GM12878 (cell line): ENCODE measurements at regions not wholly inside any gene's neighbourhood (a gene's known extent, or its start where the extent isn't known, plus 50 kb on each side); places are given as distances from the start of the nearest gene placed in this dataset.

Experiments used
- ATAC-seq: fragments of 200-7000 bp; cut with Tn5 transposase; 3 replicates; pipeline ENCODE4 v1.9.1; 2020; ENCODE audit warnings: mild to moderate bottlenecking, moderate library complexity
- BruUV-seq: library from RNA; stranded (reverse); fragments of 400-500 nt; replicated peaks from 2 replicates; lab custom pipeline; 2021; lab: Mats Ljungman, UMichigan
- CTCF ChIA-PET: fragments of 300-600 bp; sonication (Branson Sonifier 250); formaldehyde crosslinking; extraction: SDS; loops from one replicate; lab custom pipeline; 2021; ENCODE audit warnings: inconsistent platforms; lab: Yijun Ruan, JAX
- POLR2A ChIA-PET: fragments of 350-600 bp; formaldehyde crosslinking; extraction: SDS; loops from one replicate; lab custom pipeline; 2021; ENCODE audit warnings: inconsistent platforms; lab: Charles Lee
- RAD21 ChIA-PET: fragments of 300-600 bp; sonication (Branson Sonifier 250); formaldehyde crosslinking; loops from one replicate; lab custom pipeline; 2023; ENCODE audit warnings: antibody characterized with exemption; ENCODE audit not compliant: unreplicated experiment; lab: Charles Lee
- SMC1A ChIA-PET: fragments of 300-600 bp; sonication (Branson Sonifier 250); formaldehyde crosslinking; loops from one replicate; lab custom pipeline; 2023; ENCODE audit not compliant: unreplicated experiment, uncharacterized antibody; lab: Charles Lee
- DNase-seq: peaks from one replicate; pipeline ENCODE4 v3.0.0-alpha.2; 2011; ENCODE audit warnings: low read depth, low spot score
- FAIRE-seq: peaks from 3 replicates; lab custom pipeline; 2011; peaks lifted over from hg19 to GRCh38; lab: Jason Lieb, UNC
- H2AFZ ChIP-seq: 2 replicates; pipeline ENCODE4 v1.6.0; 2011; ENCODE audit warnings: low read depth, low read length, control low read depth; ENCODE audit not compliant: control insufficient read depth
- H3K27ac ChIP-seq: 2 replicates; pipeline ENCODE4 v1.5.1; 2011; ENCODE audit warnings: control low read depth; ENCODE audit not compliant: control insufficient read depth, insufficient read depth
- H3K27me3 ChIP-seq, 2 experiments: replicated peaks in 1 of 2; 2 replicates each; pipeline versions ENCODE4 v1.6.0 to v1.6.1; 2011; ENCODE audit warnings: low read length in 1 of 2; ENCODE audit not compliant: control insufficient read depth in 2 of 2, insufficient read depth in 2 of 2
- H3K36me3 ChIP-seq, 2 experiments: 2 replicates each; pipeline ENCODE4 v1.5.1; 2011; ENCODE audit warnings: low read length in 1 of 2; ENCODE audit not compliant: control insufficient read depth in 2 of 2, insufficient read depth in 2 of 2
- H3K4me1 ChIP-seq: 2 replicates; pipeline ENCODE4 v1.6.1; 2011; ENCODE audit warnings: mild to moderate bottlenecking, low read length, moderate library complexity, mixed read lengths; ENCODE audit not compliant: control insufficient read depth, insufficient read depth
- H3K4me2 ChIP-seq: 2 replicates; pipeline ENCODE4 v1.6.0; 2011; ENCODE audit warnings: control low read depth; ENCODE audit not compliant: control insufficient read depth, insufficient read depth
- H3K4me3 ChIP-seq: fragments of 200-600 bp; sonication (generic); 2 replicates; pipeline ENCODE4 v1.5.1; 2016
- H3K79me2 ChIP-seq: 2 replicates; pipeline ENCODE4 v1.6.0; 2011; ENCODE audit warnings: low read length; ENCODE audit not compliant: control insufficient read depth, insufficient read depth
- H3K9ac ChIP-seq: 2 replicates; pipeline ENCODE4 v1.8.0; 2011; ENCODE audit warnings: low read length, control low read depth, mixed read lengths; ENCODE audit not compliant: control insufficient read depth, insufficient read depth
- H3K9me3 ChIP-seq: replicated peaks from 3 replicates; pipeline ENCODE4 v1.5.1; 2011; ENCODE audit warnings: mild to moderate bottlenecking, low read length; ENCODE audit not compliant: control insufficient read depth, insufficient read depth
- H4K20me1 ChIP-seq: 2 replicates; pipeline ENCODE4 v1.6.0; 2011; ENCODE audit not compliant: control insufficient read depth, insufficient read depth
- CBFB ChIP-seq: IDR thresholded peaks from 2 replicates; pipeline ENCODE4 v1.6.1; 2016; ENCODE audit warnings: antibody characterized with exemption, low read depth
- PKNOX1 ChIP-seq: fragments of 450-650 bp; IDR thresholded peaks from 2 replicates; pipeline ENCODE4 v1.6.1; 2016; ENCODE audit warnings: mild to moderate bottlenecking
- POLR2A ChIP-seq: IDR thresholded peaks from 2 replicates; pipeline ENCODE4 v1.6.1; 2011; ENCODE audit warnings: low read depth, mild to moderate bottlenecking, low read length
- POLR2AphosphoS5 ChIP-seq: IDR thresholded peaks from 2 replicates; pipeline ENCODE4 v1.6.1; 2011; ENCODE audit warnings: mild to moderate bottlenecking, low read length, inconsistent platforms
- STAT3 ChIP-seq: IDR thresholded peaks from 2 replicates; pipeline ENCODE4 v1.6.1; 2011; ENCODE audit warnings: low read depth, low read length, improper control_type of control experiment
- TBL1XR1 ChIP-seq: IDR thresholded peaks from 2 replicates; pipeline ENCODE4 v1.6.1; 2012; ENCODE audit warnings: low read depth, low read length, improper control_type of control experiment
- WRNIP1 ChIP-seq: IDR thresholded peaks from 2 replicates; pipeline ENCODE4 v1.6.1; 2011; ENCODE audit warnings: low read depth, low read length, improper control_type of control experiment, borderline replicate concordance
- YY1 ChIP-seq: IDR thresholded peaks from 2 replicates; pipeline ENCODE4 v1.6.1; 2011; ENCODE audit warnings: low read depth, mild to moderate bottlenecking, low read length
- ZBTB4 ChIP-seq: fragments of 450-650 bp; formaldehyde crosslinking; IDR thresholded peaks from 2 replicates; pipeline ENCODE4 v1.4.0; 2022; ENCODE audit warnings: mild to moderate bottlenecking, moderate library complexity
- ZNF24 ChIP-seq: fragments of 450-650 bp; IDR thresholded peaks from 2 replicates; pipeline ENCODE4 v1.6.1; 2017; ENCODE audit warnings: antibody characterized with exemption, mild to moderate bottlenecking
- WGBS: methylation state at CpG from one replicate; pipeline ENCODE4 v1.1.6; 2016; ENCODE audit warnings: low lambda C conversion rate; ENCODE audit not compliant: insufficient replicate concordance, insufficient coverage; ENCODE audit errors: missing lambda C conversion rate; 5-methylcytosine and 5-hydroxymethylcytosine counted together
- in situ Hi-C: fragments of 300-500 bp; cut with MboI; formaldehyde crosslinking; loops from 9 replicates; pipeline ENCODE4 v1.14.3; 2018; ENCODE audit warnings: mixed read lengths
- intact Hi-C: fragments of 100-400 bp; cut with micrococcal nuclease; formaldehyde crosslinking; loops from one replicate; pipeline ENCODE4 v1.14.2; 2022; ENCODE audit not compliant: unreplicated experiment

GRCh38 chr5:61991866-61992265 lies 314.1 kb upstream of the KIF2A start:
- Histone ChIP-seq H3K27ac (no peak overlapping the region), H3K79me2 (no peaks in the 10 kb centered on the region), H2AFZ (no peak overlapping the region), H3K4me1 (no peaks in the 10 kb centered on the region), H3K9ac (no peak overlapping the region), H4K20me1 (no peaks in the 10 kb centered on the region), H3K4me2 (no peak overlapping the region), H3K9me3 (no peaks in the 10 kb centered on the region), H3K4me3 (no peak overlapping the region)
- intact Hi-C loops: no loop called here
- no peak for DNase-seq
- no TSS peak for BruUV-seq
- ChIA-PET CTCF (no interaction called here), RAD21 (no interaction called here), POLR2A (no interaction called here)
- no peak for ATAC-seq
- TF ChIP-seq TBL1XR1 (no peak), WRNIP1 (no peak), ZBTB4 (CRISPR knock-in tag) (no peak), YY1 (no peak), PKNOX1 (no peak), ZNF24 (no peak), CBFB (no peak), POLR2A (no peak), STAT3 (no peak), POLR2AphosphoS5 (no peak)
- TF ChIP-seq, all 136 proteins: peak for 0
- WGBS: 0% methylated on average over 2 of the region's 2 CpGs
- no peak for FAIRE-seq
- in situ Hi-C loops: no loop called here
- SMC1A ChIA-PET: no interaction called here
- Histone ChIP-seq H3K27me3 (no peaks in the 10 kb centered on the region), H3K36me3 (no peaks in the 10 kb centered on the region)
